Activated B cell treated with CpG ODN at 0.5 μM for 24 hours (primary cell): ENCODE measurements at regions not wholly inside any gene's neighbourhood (a gene's known extent, or its start where the extent isn't known, plus 50 kb on each side); places are given as distances from the start of the nearest gene placed in this dataset.

Experiments
- ATAC-seq: fragments of 200-7000 bp; cut with Tn5 transposase; one replicate; pipeline ENCODE4 v1.10.0; 2021; ENCODE audit warnings: low read depth, mild to moderate bottlenecking, moderate library complexity
- CTCF ChIA-PET: fragments of 350-600 bp; sonication (Branson Sonifier 250); formaldehyde crosslinking; loops from one replicate; lab custom pipeline; 2021; ENCODE audit warnings: antibody characterized with exemption; lab: Charles Lee
- POLR2A ChIA-PET: fragments of 350-600 bp; sonication (Branson Sonifier 250); formaldehyde crosslinking; loops from one replicate; lab custom pipeline; 2021; ENCODE audit warnings: antibody characterized with exemption; lab: Charles Lee
- DNase-seq: peaks from one replicate; pipeline ENCODE4 v3.0.0; 2022
- H3K27ac Mint-ChIP-seq: one replicate; pipeline ENCODE4 v1.8.0; 2020; ENCODE audit warnings: mixed read lengths
- H3K27me3 Mint-ChIP-seq: one replicate; pipeline ENCODE4 v1.8.0; 2021; ENCODE audit warnings: mixed read lengths
- H3K36me3 Mint-ChIP-seq: one replicate; pipeline ENCODE4 v1.8.0; 2021; ENCODE audit warnings: low read depth, mixed read lengths
- H3K4me1 Mint-ChIP-seq: one replicate; pipeline ENCODE4 v1.8.0; 2021; ENCODE audit warnings: mixed read lengths
- H3K4me3 Mint-ChIP-seq: one replicate; pipeline ENCODE4 v1.8.0; 2020; ENCODE audit warnings: mild to moderate bottlenecking, mixed read lengths
- H3K9me3 Mint-ChIP-seq: one replicate; pipeline ENCODE4 v1.8.0; 2020; ENCODE audit warnings: mixed read lengths
- CTCF ChIP-seq: fragments of 200-600 bp; IDR thresholded peaks from one replicate; pipeline ENCODE4 v1.8.0; 2022; ENCODE audit warnings: antibody characterized with exemption, mild to moderate bottlenecking
- intact Hi-C: fragments of 100-400 bp; cut with micrococcal nuclease; formaldehyde crosslinking; loops from one replicate; pipeline ENCODE4 v1.15.1; 2024

- CTCF ChIA-PET: no interaction called here
- intact Hi-C loops: loop anchor here (5.0 kb wide), 1 partner anchor 55 kb away; no protein-coding TSS in a partner anchor
- ATAC-seq: no peak
Observed at GRCh38 chr1:220991959-220992704, 112.9 kb downstream of the HLX start.

GRCh38 chr1:220992705-220993052 is 113.4 kb downstream of the HLX start:
- H3K27me3 Mint-ChIP-seq: peaks cover 6% of the 10 kb centered on the region
- H3K4me1 Mint-ChIP-seq: no peaks in the 10 kb centered on the region
- TF ChIP-seq CTCF: no peak
- intact Hi-C loops: loop anchor here (5.0 kb wide), 1 partner anchor 55 kb away; no protein-coding TSS in a partner anchor
- H3K9me3 Mint-ChIP-seq: peaks cover 24% of the 10 kb centered on the region
- peaks cover 13% of the 10 kb centered on the region for H3K36me3 Mint-ChIP-seq
- POLR2A ChIA-PET: no interaction called here
- no peak overlapping the region for H3K27ac Mint-ChIP-seq
- H3K4me3 Mint-ChIP-seq: no peak overlapping the region
- DNase-seq (no peak), ATAC-seq (no peak)
- CTCF ChIA-PET: no interaction called here

More at GRCh38 chr1:220991959-220992704, 112.9 kb downstream of the HLX start:
- POLR2A ChIA-PET: no interaction called here
- no peak for DNase-seq
- no peak overlapping the region for H3K4me3 Mint-ChIP-seq
- H3K9me3 Mint-ChIP-seq: peaks cover 29% of the 10 kb centered on the region
- peaks cover 7% of the 10 kb centered on the region for H3K27me3 Mint-ChIP-seq
- no peak for TF ChIP-seq CTCF
- no peak overlapping the region for H3K27ac Mint-ChIP-seq
- no peaks in the 10 kb centered on the region for H3K4me1 Mint-ChIP-seq
- H3K36me3 Mint-ChIP-seq: peaks cover 13% of the 10 kb centered on the region

DNA sequence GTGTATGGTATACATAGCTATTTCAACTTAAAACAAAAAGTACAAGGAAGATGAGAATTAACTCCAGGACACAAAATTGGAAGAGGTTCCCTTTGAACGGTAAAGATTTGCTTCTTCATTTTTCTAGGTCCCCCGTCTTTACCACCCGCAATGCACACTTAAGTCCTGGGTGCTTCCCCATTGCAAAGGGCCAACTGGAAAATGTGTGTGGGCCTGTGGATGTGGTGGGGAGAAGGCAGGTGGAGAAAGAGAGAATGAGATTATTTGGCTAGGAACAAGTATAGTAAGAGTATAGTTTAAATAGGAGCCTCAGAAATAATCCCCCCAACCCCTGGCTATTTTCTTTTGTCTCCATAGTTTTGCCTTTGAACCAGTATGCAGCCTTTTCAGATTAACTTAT is 115.4 kb downstream of the HLX start:
- Mint-ChIP-seq H3K27ac (no peak overlapping the region), H3K27me3 (no peaks in the 10 kb centered on the region), H3K4me3 (no peak overlapping the region), H3K36me3 (no peaks in the 10 kb centered on the region), H3K4me1 (no peaks in the 10 kb centered on the region), H3K9me3 (peaks cover 7% of the 10 kb centered on the region)
- no peak for TF ChIP-seq CTCF
- ATAC-seq: no peak
- ChIA-PET CTCF (no interaction called here), POLR2A (no interaction called here)
- DNase-seq: no peak
- intact Hi-C loops: loop anchor here (5.0 kb wide), 1 partner anchor 53 kb away; no protein-coding TSS in a partner anchor

DNA sequence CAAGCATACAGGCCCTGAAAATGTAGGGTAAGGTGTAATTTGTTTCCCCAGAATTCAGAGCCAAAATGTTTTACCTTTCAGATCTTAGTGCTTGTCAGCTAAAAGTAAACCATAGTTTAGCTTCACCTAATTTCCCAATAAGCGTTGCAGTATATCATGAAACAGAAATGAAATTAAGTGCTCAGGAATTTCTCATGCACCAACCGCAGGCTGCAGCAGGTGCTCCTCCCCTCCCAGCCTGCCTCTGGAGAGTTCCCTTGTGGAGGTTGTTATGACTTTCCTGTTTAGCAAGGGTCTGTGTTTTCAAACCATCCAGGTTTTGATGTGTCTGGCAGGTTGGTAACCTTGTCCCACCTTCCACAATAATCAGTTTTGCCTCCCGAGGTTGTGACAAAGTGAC is 118.5 kb downstream of the HLX start:
- H3K27ac Mint-ChIP-seq: no peak overlapping the region
- intact Hi-C loops: no loop called here
- no peak for ATAC-seq
- H3K4me1 Mint-ChIP-seq: no peaks in the 10 kb centered on the region
- no peak for DNase-seq
- peaks cover 2% of the 10 kb centered on the region for H3K9me3 Mint-ChIP-seq
- no peak for TF ChIP-seq CTCF
- CTCF ChIA-PET: no interaction called here
- H3K27me3 Mint-ChIP-seq: no peaks in the 10 kb centered on the region
- no peak overlapping the region for H3K4me3 Mint-ChIP-seq
- POLR2A ChIA-PET: no interaction called here
- no peaks in the 10 kb centered on the region for H3K36me3 Mint-ChIP-seq

DNA sequence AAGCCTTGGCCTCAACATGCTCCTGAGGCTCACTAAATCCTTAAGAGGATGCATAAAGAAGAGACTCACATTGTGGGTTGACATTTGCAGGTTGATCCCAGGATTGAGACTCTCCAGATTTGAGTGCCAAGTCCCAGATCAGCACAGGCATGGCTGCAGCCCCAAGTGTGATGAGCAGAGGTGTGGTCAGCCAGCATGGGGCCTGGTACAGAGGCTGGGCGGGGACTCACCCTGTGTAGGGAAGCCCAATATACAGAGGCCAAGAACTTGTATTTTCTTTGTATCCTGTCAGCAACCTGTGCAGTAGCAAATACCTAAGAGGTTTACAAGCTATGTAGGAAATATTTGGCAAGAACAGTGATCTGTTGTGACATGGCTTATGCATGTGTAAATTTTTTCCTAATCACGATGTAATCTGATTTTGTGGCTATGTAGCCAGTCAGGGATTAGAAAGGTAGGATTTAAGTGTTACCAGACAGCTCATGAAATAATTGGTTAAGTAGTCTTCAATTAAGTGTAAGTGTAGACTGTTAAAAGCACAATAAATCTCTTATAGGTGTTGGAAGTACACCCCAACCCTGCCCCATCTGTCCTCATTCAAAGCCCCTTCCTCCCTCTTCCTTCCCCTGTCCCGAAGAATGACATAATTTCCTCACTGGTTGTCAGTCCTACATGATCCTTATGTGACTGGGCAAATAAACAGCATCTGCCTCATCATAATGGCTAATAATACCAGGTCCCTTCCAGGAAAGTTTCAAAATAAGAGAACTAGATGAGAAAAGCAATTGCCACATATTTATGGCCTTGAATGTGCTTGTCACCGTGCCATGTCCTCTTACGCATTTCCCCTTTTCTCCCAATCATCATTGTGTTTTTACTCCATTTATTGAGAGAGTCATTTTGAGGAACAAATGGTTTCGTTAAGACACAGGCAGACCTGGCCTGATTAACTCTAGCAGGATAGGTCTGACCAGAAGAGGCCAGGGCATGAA is 120.9 kb downstream of the HLX start:
- no peak for ATAC-seq
- H3K36me3 Mint-ChIP-seq: no peaks in the 10 kb centered on the region
- ChIA-PET CTCF (no interaction called here), POLR2A (no interaction called here)
- no peaks in the 10 kb centered on the region for H3K4me1 Mint-ChIP-seq
- no peak for DNase-seq
- no peaks in the 10 kb centered on the region for H3K27me3 Mint-ChIP-seq
- no peak overlapping the region for H3K27ac Mint-ChIP-seq
- no peak overlapping the region for H3K4me3 Mint-ChIP-seq
- no peak for TF ChIP-seq CTCF
- peaks cover 5% of the 10 kb centered on the region for H3K9me3 Mint-ChIP-seq
- intact Hi-C loops: no loop called here
